SIG-M5 treated with dmso at 0.1 percent for 504 hours (cell line): ENCODE measurements at regions not wholly inside any gene's neighbourhood (a gene's known extent, or its start where the extent isn't known, plus 50 kb on each side); places are given as distances from the start of the nearest gene placed in this dataset.

Experiments
- DNase-seq: peaks from one replicate; lab custom pipeline; 2025; ENCODE audit not compliant: unreplicated experiment; lab: John Stamatoyannopoulos, UW

- peak; percentile 78 for DNase-seq
These were observed 388.2 kb upstream of the CITED2 start for GRCh38 chr6:139762587-139763031.

DNA sequence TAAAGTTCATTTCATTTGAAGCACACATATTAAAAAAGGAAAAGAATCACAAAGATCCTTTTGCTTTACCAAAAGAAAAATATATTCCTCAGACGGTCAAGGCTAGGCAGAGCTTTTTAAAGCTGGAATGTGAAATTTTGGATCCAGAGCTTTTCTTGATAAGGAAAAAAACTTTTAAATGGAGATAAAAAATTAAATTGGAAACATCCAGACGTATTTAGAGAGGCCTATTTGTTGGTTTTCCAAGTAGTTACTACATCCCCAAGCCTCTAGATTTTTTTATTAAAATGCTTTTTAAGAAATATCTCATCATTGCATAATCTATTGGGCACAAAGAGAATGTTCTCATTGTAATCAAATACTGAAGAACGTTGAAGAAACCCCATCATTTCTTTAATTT is 385.7 kb upstream of the CITED2 start:
- DNase-seq: no peak

DNA sequence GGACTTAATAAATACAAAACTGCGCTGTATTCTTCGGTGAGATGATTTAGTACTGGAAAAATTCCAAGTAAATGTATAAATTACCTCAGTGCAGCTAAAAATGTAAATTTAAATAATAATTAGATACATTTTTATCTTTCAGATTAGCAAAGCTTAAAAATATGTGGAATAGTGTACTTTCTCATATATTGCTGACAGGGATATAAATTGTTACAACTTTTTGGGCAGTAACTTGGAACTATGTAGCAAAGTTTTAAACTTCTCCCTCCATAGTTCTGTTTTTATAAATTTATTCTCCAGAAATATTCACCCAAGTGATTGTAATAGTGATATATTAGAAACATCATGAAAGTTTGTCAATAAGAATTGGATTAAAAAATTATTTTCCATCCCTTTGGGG is 384.6 kb upstream of the CITED2 start:
- DNase-seq: no peak

DNA sequence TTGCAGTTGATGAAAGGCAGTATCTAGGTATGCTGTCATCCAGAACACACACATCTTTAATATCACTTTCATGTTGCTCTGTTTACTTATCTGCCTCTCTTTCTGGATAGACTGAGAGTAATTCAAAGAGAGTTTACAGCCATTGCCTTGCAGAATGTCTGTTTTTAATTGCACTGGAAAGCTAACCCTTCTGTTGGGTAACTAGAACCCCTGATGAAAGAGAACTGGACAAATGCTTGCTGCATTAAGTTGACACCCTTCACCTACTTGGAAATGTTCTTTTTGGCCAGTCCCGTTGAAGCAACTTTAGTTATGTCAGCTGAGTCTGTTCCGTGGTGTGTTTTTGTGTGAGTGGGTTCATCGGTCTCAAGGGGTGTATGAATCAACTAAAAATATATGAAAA is 383.8 kb upstream of the CITED2 start:
- no peak for DNase-seq

GRCh38 chr6:139757784-139758183 is 383.3 kb upstream of the CITED2 start:
- DNase-seq: peak; percentile 26

GRCh38 chr6:139756381-139756780 is 381.9 kb upstream of the CITED2 start:
- no peak for DNase-seq

DNA sequence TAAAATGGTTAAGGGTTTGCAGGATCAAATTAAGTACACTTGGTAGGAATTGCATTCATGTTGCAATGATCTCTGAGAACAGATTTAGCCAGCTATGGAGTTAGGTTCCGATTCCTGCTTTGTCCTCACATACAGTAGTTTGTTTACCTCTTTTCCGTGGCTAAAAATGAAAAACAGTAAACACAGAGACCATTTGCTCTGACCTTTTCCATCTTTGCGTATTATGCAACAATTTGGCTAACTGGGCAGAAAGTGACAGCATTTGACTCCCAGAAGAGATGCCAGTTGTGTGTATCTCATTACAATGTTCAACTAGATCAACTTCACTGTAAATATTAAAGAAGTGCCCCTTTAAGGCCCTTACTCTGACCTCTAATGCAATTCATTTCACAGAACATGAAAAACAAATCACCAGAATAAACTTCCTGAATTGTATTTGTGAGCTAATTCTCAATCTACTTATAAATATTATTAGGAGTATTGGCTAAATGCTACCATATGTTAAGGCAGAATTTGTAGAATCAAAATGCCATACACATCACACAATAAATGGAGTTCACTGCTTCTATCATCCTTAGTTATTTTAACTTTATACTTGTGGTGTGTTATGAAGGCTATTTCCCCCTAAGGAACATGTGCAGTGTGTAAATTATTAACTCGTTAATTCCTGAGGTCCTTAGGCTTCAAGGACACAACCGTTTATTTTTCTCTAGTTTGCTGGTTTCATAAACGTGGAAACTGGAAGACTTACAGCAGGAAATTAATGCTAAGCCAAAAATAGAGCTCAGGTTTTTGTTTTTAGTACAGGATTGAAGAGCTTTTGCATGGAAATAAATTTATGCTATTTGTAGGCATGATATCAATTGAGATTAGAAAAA is 380.7 kb upstream of the CITED2 start:
- no peak for DNase-seq

DNA sequence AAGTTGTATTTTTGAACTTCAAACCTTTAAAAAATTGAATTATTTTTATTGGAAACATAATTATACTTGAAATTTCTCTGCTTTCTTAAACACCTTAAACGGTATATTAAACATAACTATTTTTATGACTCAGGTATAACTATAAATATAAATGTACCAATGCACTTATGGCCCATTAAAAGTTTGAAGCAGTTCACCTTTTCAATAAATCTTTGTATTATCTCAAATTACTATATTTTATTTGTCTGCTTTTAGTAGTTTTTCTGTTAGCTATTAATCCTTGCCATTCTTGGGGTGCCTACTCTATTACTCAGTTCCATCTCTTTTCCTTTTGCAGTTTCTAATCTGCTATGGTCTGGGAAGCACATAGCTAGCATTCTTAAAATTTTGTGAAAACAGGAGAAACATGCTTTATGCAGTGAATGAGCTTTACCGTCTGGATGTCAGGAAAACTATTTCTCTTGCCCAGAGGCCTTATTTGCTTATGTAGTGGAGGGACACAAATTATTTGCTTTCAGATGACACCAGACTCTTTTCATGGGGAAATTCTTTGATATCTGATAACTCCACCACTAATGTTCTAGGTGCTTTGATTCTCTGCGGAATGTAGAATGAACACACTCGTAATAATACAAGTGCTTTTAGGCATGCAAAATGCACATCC is 378.9 kb upstream of the CITED2 start:
- no peak for DNase-seq

- no peak for DNase-seq
These were observed 377.6 kb upstream of the CITED2 start for GRCh38 chr6:139752086-139752485.

- no peak for DNase-seq
These were observed 376.7 kb upstream of the CITED2 start for GRCh38 chr6:139751179-139751578.

DNA sequence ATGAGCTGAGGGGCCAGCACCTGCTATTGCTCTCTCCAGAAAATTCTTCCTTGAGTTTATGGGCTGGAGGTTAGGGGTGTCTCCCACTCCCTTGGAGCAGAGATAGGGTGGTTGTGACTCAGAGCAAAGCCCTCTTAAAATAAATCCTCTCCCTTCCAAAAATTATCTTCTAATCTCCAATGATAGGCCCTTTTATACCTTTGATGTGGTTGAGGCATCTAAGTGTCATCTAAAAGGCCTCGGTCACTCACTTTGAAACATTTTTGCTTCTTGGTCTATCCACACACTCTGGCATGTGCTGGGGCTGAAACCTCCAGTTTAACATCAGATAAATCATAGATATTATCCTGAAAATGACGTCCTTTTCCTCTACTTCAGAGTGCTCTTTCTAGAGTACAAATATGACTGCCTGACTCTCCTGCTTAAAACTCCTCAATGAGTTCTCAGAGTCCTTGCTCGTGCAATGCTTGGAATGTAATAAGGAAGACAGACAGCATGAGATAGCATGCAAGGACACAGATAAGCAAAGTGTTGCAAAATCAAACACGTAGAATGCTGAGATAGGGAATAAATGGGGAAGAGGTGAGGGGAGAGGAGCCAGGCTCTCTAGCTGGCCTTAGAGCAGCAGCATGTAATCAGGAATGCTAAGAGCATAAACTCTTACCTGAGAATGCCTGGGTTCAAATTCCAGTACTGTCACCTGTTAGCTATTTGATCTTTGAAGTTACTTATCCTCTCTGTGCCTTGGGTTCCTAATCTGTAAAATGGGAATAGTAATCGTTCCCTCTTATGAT is 374.1 kb upstream of the CITED2 start:
- no peak for DNase-seq

- no peak for DNase-seq
These were observed 372.7 kb upstream of the CITED2 start for GRCh38 chr6:139747154-139747553.

- DNase-seq: no peak
These were observed 370.4 kb upstream of the CITED2 start for GRCh38 chr6:139744891-139745290.

DNA sequence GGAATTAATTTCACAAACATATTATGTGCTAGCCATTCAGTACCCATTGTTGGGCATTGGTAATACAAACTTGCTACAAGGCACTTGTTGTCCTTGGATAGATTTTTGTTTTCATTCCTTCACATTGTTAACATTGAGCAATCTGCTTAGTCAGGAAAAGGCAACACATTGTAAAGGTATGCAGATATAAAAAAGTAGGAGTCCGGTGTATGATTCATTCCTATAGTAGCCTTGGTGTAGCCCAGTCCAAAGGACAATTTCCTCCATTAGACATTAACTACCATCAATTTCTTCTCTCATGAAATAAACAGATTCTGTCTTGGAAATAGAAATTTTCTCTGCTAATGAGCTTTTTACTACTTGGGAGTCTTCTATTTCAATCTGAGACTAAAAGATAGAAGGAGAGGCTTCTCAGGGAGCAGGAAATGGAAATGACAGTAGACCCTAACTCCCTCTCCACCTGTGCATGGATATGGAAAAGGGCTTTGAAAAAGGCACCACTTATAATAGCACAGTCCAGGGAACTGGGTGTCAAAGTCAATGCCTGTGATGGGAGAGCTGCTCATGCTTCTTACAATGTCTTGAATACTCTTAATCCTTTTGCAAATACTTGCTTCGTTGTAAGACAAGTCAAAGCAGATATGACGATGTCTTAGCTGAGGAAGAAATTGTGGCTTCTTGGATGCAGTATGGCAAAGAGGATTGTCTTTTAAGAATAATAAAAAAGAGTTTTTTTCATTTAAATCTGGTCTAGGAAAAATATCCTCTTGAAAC is 369.4 kb upstream of the CITED2 start:
- DNase-seq: no peak

DNA sequence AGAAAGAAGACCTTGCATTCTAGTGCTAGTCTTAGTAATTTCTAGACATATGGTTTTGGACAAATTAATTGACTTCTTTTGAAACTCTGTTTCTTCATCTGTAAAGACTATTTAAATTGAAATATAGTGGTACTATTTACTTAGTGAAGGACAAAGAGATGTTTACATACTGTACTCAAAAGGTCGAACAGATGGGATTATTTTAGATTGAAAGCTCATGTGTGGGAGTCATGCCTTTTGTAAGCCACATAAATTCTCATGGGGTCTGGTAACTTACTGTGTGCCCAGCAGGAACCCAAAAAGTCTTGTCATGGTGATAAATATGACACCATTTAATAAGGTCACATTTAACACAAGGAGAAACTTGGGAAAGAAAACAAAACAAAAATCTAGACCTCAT is 368.2 kb upstream of the CITED2 start:
- DNase-seq: no peak

DNA sequence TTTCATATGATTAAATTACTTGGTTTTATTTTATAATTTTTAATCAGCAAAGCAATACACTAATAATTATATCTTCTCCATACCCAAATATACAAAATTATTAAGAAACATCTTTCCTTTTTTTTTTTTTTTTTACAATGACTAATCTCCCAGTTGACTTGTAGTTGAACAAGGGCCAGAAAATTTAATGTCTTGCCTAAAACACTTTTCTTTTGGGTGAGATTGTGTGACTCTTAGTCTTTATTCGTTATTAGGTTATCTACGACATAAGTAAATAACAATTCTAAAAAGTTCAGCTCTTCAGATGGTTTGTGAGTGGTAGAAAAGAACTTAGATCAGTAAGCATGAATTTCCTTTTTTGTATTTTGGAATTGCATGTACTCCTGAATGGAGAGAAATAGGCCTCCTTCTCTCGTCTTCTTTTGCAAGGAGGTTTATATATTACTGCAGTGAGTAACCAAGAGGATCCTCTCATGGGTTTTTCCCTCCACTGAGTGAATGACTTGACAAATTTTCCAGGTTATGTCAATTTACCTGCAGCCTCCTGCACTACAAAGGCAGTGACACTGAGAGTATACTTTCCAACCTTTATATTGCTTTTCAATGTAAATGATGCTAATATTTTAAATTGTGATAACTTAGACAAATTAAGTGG is 364.5 kb upstream of the CITED2 start:
- no peak for DNase-seq

GRCh38 chr6:139736325-139736906 is 362.0 kb upstream of the CITED2 start:
- peak; percentile 81 for DNase-seq

- DNase-seq: peak; percentile 12
These were observed 358.0 kb upstream of the CITED2 start for GRCh38 chr6:139732451-139732850.

DNA sequence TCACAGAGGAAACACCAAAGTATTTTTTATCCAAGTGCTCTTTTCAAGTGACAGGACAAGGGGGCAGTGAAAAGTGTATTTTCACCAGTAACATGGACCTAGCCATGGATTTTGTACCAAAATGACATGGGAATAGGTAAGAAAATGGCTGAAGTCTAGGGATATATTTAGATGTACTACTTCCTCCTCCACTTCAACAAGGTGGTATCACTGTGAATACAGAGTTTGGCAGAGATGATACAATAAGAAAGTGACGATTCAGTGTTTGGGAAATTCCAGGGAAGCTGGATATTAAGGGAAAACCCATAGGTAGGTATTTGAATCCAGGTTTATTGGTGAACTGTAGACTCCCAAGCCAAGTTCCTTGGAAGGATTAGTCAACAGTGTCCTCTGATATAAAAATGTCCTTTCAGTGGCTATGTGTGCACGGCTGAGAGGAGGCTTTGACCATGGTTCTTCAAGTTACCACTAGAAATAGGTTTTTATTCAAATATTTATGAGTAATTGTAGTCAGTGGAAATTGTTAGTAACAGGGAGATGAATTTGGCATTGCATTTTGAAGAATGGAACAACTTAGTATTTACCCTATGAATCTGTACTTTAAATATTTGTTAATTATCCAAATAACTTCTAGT is 356.0 kb upstream of the CITED2 start:
- DNase-seq: no peak
